Inflammatory macrophage (primary cell): ENCODE measurements at regions not wholly inside any gene's neighbourhood (a gene's known extent, or its start where the extent isn't known, plus 50 kb on each side); places are given as distances from the start of the nearest gene placed in this dataset.
"Not testable (repeated sequence)": the region's sequence is repeated elsewhere in the genome, so short reads cannot be mapped to it uniquely, and the experiment has no call there.

Source experiments
- DNase-seq, 2 donors: peaks; one replicate each; pipeline ENCODE4 v3.0.0-alpha.2; 2020 to 2022

DNA sequence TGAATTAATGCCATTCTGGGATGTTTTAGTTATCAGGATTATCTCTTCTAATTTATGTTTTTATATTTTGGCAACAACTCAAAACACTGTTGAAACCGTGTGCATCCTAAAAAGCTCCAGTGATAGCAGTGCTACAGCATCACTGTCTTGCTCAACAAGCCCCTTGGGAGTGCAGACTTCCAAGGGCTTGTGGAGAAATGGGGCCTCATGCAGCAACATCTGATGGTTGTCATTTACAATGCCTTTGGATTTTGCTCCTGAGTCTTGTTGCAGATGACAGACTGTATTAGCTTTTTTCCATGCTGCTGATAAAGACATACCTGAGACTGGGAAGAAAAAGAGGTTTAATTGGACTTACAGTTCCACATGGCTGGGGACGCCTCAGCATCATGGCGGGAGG lies 515.4 kb downstream of the NEBL start:
- no peak for DNase-seq

DNA sequence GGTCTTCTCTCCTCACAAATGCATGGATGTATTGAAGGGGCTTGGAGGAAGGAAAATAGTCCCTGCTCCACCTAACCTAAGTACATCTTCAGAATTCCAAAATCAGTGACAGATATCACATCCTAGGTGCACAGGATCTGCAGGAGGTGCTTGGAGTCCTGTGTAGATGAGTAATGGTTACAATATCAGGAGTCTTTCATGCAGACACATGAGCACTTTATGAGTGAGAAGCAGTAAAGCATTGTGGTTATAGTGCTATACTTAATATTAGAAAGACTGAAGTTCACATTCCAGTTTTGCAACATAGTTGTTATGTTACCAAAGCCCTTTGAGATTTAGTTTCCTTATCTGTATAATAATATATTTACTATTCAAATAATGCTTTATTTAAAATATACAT lies 516.7 kb downstream of the NEBL start:
- DNase-seq = no peak

DNA sequence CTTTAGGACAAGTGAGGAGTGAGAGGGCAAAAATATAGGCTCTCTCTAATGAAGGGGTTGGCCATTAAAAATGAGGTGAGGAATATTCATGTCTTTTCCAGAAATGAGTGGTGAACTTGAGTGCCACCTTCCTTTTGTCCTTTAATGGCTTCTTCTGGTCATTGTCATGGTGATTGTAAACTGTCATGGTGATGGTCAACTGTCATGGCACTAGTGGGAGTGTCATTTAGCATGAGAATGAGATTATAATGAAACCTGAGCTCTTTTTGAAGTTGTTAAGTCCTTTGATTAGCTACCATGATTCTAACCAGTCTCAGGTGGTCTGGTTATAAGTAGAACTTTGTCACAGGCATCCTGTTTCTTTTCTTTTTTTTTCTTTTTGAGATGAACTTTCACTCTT lies 524.4 kb downstream of the NEBL start:
- DNase-seq = no peak

DNA sequence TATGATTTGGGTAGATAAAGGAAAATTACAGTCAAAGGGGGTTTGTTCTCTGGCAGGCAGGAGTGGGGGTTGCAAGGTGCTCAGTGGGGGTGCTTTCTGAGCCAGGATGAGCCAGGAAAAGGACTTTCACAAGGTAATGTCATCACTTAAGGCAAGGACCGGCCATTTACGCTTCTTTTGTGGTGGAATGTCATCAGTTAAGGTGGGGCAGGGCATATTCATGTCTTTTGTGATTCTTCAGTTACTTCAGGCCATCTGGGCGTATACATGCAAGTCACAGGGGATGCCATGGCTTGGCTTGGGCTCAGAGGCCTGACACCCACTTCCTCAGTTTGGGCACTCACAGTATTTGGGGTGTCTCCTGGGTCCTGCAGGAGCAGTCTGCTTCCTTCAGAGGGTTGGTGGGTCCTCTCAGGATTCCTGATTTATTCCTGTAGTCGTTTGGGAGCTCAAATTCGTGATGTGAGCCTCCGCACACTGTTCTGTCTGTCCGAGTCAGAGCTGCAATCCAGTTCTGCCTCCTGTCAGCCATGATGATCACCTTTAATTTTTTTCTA lies 526.1 kb downstream of the NEBL start:
- DNase-seq = not testable (repeated sequence)

DNA sequence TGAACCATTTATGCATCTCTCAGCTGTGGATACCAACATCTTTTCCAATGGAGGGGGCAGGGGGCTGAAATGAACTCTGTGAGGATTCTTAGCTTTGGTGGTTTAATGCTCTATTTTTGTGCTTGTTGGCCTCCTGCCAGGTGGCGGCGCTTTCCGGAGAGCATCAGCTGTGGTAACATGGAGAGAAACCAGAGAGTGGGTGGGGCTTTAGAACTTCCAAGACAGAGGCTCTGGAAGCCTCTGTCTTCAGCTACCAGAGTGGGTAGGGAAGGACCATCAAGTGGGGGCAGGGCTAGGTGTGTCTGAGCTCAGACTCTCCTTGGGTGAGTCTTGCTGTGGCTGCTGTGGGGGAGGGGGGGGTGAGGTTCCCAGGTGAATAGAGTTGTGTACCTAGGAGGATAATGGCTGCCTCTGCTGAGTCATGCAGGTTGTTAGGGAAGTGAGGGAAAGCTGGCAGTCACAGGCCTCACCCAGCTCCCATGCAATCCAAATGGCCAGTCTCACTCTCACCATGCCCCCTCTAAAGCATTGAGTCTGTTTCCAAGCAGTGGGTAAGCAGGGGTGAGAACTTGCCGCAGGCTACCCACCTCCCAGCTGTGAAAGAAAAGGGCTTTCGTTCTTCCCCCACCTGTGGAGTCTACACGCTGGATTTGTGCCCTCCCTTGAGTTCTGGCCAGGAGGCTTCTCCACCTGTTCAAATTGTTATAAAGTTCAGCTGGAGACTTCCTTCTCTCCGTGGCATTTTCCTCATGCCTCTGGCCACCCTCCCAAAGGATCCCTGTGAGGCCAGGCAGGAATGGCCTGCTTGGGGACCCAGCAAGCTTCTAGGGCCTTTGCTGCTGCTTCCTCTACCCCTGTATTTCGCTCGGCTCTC lies 527.0 kb downstream of the NEBL start:
- no peak for DNase-seq

DNA sequence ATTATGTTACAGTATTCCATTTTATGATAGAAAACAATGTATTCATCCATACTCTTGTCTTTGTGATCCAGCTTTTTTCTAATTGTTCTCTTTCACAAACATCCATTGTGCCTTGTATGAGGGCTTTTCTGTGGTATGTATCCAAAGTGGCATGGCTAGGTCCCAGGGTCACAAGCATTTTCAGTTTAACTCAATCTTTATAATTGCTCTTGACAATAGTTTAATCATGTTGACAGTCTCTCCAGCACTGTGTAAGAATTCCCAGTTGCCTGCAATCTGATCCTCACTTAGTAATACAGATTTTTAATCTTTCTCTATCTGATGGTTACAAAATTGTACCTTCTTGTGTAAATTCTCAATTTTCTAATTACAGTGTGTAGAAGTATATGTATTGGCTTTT lies 533.4 kb downstream of the NEBL start:
- no peak for DNase-seq

DNA sequence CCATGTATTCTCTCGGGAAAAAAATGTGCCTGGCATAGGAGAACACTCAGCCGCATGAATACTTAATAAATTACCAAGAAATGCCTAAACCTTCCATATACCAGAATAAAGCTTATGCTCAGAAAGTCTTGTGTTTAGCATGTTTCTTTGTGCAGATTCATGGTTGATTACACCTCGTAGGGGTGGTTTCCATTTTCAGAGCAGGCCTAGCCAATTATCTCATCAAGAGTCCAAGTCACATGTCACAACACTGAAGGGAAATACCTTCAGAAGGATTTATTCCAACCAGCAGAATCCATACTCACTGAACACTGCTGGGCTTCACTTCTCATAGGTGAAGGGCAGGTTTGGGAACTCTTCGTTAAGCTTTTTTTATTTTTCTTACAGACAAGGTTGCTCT lies 539.7 kb downstream of the PLXDC2 start:
- DNase-seq = no peak

DNA sequence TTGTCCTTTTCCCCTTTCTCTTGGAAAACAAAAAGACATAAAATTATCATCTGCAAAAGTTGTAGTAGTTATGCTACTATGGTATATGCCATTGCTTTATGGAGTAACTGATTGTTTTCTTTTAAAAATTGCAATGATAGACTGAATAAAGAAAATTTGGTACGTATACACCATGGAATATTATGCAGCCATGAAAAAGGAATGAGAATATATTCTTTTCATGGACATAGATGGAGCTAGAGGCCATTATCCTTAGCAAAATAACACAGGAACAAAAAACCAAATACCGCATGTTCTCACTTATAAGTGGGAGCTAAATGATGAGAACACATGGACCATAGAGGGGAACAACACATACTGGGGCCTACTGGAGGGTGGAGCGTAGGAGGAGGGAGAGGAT lies 538.8 kb downstream of the PLXDC2 start:
- DNase-seq = no peak

DNA sequence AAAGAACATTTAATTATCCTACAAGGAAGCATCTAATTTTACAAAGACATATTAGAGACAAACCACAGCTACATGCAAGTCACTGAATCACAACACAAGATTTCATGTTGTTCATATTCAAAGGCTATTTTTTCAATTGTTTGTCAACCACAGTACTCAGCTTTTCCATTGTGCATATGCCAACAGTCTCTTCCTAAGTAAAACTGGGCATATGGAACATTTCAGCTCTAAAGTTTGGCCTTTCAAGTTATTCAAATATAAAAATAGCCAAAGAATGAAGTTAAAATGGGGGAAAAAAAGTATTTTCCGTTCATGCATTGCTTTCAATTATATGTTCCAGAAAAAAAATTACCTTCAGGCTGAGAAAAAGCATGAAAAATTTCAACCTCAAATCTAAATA lies 537.9 kb downstream of the PLXDC2 start:
- no peak for DNase-seq

DNA sequence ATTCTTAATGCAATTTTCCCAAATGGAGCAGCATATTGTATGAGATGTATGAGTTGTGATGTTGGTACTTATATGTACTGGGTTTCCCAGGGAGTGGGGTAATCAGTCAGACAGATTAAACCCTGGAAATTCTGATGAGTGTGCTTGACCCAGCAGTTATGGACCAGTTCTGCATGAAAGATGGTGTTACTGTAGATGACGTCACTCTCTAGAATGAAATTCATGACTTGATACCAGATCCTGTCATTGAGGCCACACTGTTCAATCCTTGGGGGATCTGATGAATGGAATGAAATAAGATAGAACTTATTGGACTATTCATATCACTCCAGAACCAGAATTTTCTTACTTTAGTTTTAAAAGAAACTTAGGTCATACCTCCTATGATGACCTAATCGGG lies 534.3 kb downstream of the PLXDC2 start:
- no peak for DNase-seq

DNA sequence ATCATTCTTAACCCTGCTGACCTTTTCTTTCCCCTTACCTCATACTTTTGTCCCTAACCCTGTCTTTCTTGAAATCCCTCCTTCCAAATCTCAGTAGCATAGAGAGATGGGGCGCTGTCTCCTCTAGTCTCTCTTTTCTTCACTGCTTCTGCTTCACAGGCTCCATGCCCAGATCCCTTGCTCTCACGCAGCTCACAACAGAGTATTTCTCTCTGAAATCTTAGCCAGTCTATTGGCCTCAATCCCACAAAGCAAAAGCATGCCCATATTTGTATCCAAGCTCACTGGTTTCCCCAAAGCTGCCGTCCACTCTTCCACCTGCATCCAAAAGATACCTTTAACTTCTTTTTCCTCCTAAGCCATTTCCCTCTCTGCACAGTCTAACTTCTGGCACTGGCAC lies 526.8 kb downstream of the PLXDC2 start:
- no peak for DNase-seq
